PC-3 (cell line): ENCODE measurements at regions not wholly inside any gene's neighbourhood (a gene's known extent, or its start where the extent isn't known, plus 50 kb on each side); places are given as distances from the start of the nearest gene placed in this dataset.

ENCODE experiments used
- ATAC-seq: fragments of 200-7000 bp; cut with Tn5 transposase; 2 replicates; pipeline ENCODE4 v1.9.1; 2020; ENCODE audit warnings: mild to moderate bottlenecking, moderate library complexity
- BruUV-seq: library from RNA; stranded (reverse); fragments of 400-500 nt; replicated peaks from 2 replicates; lab custom pipeline; 2021; lab: Mats Ljungman, UMichigan
- CTCF ChIA-PET: fragments of 300-600 bp; sonication (Branson Sonifier 250); formaldehyde crosslinking; loops from one replicate; lab custom pipeline; 2022; ENCODE audit warnings: antibody characterized with exemption; lab: Charles Lee
- POLR2A ChIA-PET: fragments of 300-600 bp; sonication (Branson Sonifier 250); formaldehyde crosslinking; loops from one replicate; lab custom pipeline; 2022; ENCODE audit warnings: antibody characterized with exemption; ENCODE audit not compliant: unreplicated experiment; lab: Charles Lee
- DNase-seq: peaks from one replicate; pipeline ENCODE4 v3.0.0-alpha.2; 2015
- H2AFZ ChIP-seq: fragments of 300-600 bp; sonication (generic); 2 replicates; pipeline ENCODE4 v1.6.0; 2016; ENCODE audit warnings: antibody characterized with exemption, low read length
- H3F3A ChIP-seq: fragments of 300-600 bp; sonication (generic); one replicate; pipeline ENCODE4 v1.6.0; 2017; ENCODE audit warnings: antibody characterized with exemption, low read length, control low read depth, mild to moderate bottlenecking; ENCODE audit not compliant: unreplicated experiment
- H3K27ac ChIP-seq: fragments of 300-600 bp; sonication (generic); 2 replicates; pipeline ENCODE4 v1.5.1; 2016; ENCODE audit warnings: mild to moderate bottlenecking, low read length
- H3K27me3 ChIP-seq: fragments of 300-600 bp; sonication (generic); 2 replicates; pipeline ENCODE4 v1.6.1; 2016; ENCODE audit warnings: low read length, mixed read lengths
- H3K36me3 ChIP-seq: fragments of 300-600 bp; sonication (generic); 2 replicates; pipeline ENCODE4 v1.6.1; 2016; ENCODE audit warnings: low read depth, mixed run types, low read length, mixed read lengths
- H3K4me1 ChIP-seq: fragments of 300-600 bp; sonication (generic); 2 replicates; pipeline ENCODE4 v1.5.1; 2016; ENCODE audit warnings: low read length; ENCODE audit not compliant: insufficient read depth
- H3K4me2 ChIP-seq: fragments of 300-600 bp; sonication (generic); 2 replicates; pipeline ENCODE4 v1.6.0; 2016; ENCODE audit warnings: low read length
- H3K4me3 ChIP-seq: fragments of 300-600 bp; sonication (generic); 2 replicates; pipeline ENCODE4 v1.5.1; 2016; ENCODE audit warnings: mild to moderate bottlenecking, low read length, mixed read lengths
- H3K79me2 ChIP-seq: fragments of 300-600 bp; sonication (generic); 2 replicates; pipeline ENCODE4 v1.6.1; 2017; ENCODE audit warnings: low read length, mixed read lengths
- H3K9ac ChIP-seq: fragments of 300-600 bp; sonication (generic); 2 replicates; pipeline ENCODE4 v1.6.0; 2016; ENCODE audit warnings: mild to moderate bottlenecking, low read length
- H3K9me2 ChIP-seq: fragments of 300-600 bp; sonication (generic); replicated peaks from 2 replicates; pipeline ENCODE4 v1.6.1; 2016; ENCODE audit warnings: mixed run types, low read length, mixed read lengths
- H3K9me3 ChIP-seq: fragments of 300-600 bp; sonication (generic); 2 replicates; pipeline ENCODE4 v1.6.1; 2016; ENCODE audit warnings: low read length, mixed read lengths
- H4K20me1 ChIP-seq: fragments of 300-600 bp; sonication (generic); 2 replicates; pipeline ENCODE4 v1.6.1; 2016; ENCODE audit warnings: low read length, mixed read lengths
- EZH2 ChIP-seq: fragments of 300-600 bp; sonication (generic); IDR thresholded peaks from one replicate; pipeline ENCODE4 v1.6.1; 2017; ENCODE audit warnings: antibody characterized with exemption, mild to moderate bottlenecking, low read length; ENCODE audit not compliant: unreplicated experiment
- EZH2phosphoT487 ChIP-seq: fragments of 300-600 bp; sonication (generic); IDR thresholded peaks from 2 replicates; pipeline ENCODE4 v1.6.1; 2018; ENCODE audit warnings: mild to moderate bottlenecking, antibody characterized with exemption, low read length, borderline replicate concordance
- intact Hi-C: fragments of 100-400 bp; cut with micrococcal nuclease; formaldehyde crosslinking; loops from 2 replicates; pipeline ENCODE4 v1.9.0; 2023
- TF ChIP-seq, protein P1 (sequence below): fragments of 300-600 bp; sonication (generic); conservative IDR thresholded peaks from 2 replicates; pipeline ENCODE4 v1.5.1; 2017; ENCODE audit warnings: antibody characterized with exemption, low read depth, mild to moderate bottlenecking, low read length

- H3K4me3 ChIP-seq, result no peak overlapping the region
- DNase-seq (no peak), ATAC-seq (no peak)
- H3F3A ChIP-seq, result no peaks in the 10 kb centered on the region
- BruUV-seq, result no TSS peak
- H3K36me3 ChIP-seq, result no peaks in the 10 kb centered on the region
- H3K4me2 ChIP-seq, result no peak overlapping the region
- peaks cover 51% of the 10 kb centered on the region for H3K27me3 ChIP-seq
- ChIA-PET CTCF (no interaction called here), POLR2A (no interaction called here)
- no peak overlapping the region for H3K27ac ChIP-seq
- H3K9me2 ChIP-seq, result no peaks in the 10 kb centered on the region
- H3K4me1 ChIP-seq, result no peaks in the 10 kb centered on the region
- H3K9me3 ChIP-seq, result no peaks in the 10 kb centered on the region
- no peaks in the 10 kb centered on the region for H3K79me2 ChIP-seq
- no peak overlapping the region for H2AFZ ChIP-seq
- no peaks in the 10 kb centered on the region for H4K20me1 ChIP-seq
- intact Hi-C loops, result no loop called here
- no peak overlapping the region for H3K9ac ChIP-seq
- TF ChIP-seq EZH2phosphoT487 (no peak), EZH2 (no peak)
- TF ChIP-seq, protein P1, sequence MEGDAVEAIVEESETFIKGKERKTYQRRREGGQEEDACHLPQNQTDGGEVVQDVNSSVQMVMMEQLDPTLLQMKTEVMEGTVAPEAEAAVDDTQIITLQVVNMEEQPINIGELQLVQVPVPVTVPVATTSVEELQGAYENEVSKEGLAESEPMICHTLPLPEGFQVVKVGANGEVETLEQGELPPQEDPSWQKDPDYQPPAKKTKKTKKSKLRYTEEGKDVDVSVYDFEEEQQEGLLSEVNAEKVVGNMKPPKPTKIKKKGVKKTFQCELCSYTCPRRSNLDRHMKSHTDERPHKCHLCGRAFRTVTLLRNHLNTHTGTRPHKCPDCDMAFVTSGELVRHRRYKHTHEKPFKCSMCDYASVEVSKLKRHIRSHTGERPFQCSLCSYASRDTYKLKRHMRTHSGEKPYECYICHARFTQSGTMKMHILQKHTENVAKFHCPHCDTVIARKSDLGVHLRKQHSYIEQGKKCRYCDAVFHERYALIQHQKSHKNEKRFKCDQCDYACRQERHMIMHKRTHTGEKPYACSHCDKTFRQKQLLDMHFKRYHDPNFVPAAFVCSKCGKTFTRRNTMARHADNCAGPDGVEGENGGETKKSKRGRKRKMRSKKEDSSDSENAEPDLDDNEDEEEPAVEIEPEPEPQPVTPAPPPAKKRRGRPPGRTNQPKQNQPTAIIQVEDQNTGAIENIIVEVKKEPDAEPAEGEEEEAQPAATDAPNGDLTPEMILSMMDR, result no peak
Observed at GRCh38 chr14:57031474-57031873, 221.2 kb upstream of the OTX2 start.

DNA sequence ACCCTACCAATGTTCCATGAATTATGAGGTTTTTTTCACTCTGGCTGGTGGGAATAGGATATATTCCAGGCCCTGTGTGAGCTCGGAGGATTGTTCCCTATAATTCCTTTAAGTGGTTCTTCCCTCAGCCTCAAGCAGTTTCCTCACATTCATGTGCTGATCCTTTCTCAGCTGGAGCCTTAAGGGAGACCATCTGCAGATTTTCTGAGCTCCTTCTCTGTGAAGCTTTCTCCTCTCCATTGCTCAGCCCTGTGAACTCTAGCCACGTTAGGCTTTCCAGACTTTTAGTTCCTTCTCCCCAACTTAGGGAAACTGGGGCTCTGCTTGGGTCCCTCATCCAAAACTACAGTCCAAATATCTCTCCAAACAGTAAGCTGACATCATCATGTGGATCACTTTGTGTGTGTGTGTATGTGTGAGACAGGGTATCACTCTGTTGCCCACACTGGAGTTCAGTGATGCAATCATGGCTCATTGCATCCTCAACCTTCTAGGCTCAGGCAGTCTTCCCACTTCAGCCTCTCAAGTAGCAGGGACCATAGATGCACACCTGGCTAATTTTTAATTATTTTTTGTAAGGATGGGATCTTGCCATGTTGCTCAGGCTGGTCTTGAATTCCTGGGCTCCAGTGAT lies 219.5 kb upstream of the OTX2 start:
- Histone ChIP-seq H3K9ac (no peak overlapping the region), H3F3A (no peaks in the 10 kb centered on the region), H3K36me3 (no peaks in the 10 kb centered on the region), H4K20me1 (no peaks in the 10 kb centered on the region), H2AFZ (no peak overlapping the region), H3K4me2 (no peak overlapping the region), H3K4me3 (no peak overlapping the region), H3K79me2 (no peaks in the 10 kb centered on the region), H3K9me2 (no peaks in the 10 kb centered on the region), H3K4me1 (no peaks in the 10 kb centered on the region), H3K27ac (no peak overlapping the region), H3K9me3 (no peaks in the 10 kb centered on the region), H3K27me3 (peaks cover 54% of the 10 kb centered on the region)
- ATAC-seq, result no peak
- POLR2A ChIA-PET, result no interaction called here
- CTCF ChIA-PET, result no interaction called here
- TF ChIP-seq EZH2phosphoT487, result no peak
- TF ChIP-seq EZH2, result no peak
- TF ChIP-seq, protein P1, result no peak
- intact Hi-C loops, result no loop called here
- no TSS peak for BruUV-seq
- DNase-seq, result no peak

- Histone ChIP-seq H3K4me1 (no peaks in the 10 kb centered on the region), H3K9me2 (no peaks in the 10 kb centered on the region), H3K4me2 (no peak overlapping the region), H3K27ac (no peak overlapping the region), H3K4me3 (no peak overlapping the region), H3K36me3 (no peaks in the 10 kb centered on the region), H3K9me3 (no peaks in the 10 kb centered on the region), H4K20me1 (no peaks in the 10 kb centered on the region), H2AFZ (no peak overlapping the region), H3K9ac (no peak overlapping the region), H3F3A (no peaks in the 10 kb centered on the region), H3K27me3 (peaks cover 46% of the 10 kb centered on the region), H3K79me2 (no peaks in the 10 kb centered on the region)
- DNase-seq, result no peak
- ChIA-PET POLR2A (no interaction called here), CTCF (no interaction called here)
- BruUV-seq, result no TSS peak
- TF ChIP-seq EZH2 (no peak), EZH2phosphoT487 (no peak)
- TF ChIP-seq, protein P1, result no peak
- intact Hi-C loops, result no loop called here
- no peak for ATAC-seq
Observed at GRCh38 chr14:57025456-57025855, 215.2 kb upstream of the OTX2 start.
